Peyer's patch (tissue), 4 donors: ENCODE measurements at regions not wholly inside any gene's neighbourhood (a gene's known extent, or its start where the extent isn't known, plus 50 kb on each side); places are given as distances from the start of the nearest gene placed in this dataset.

Source experiments
- CTCF ChIP-seq, 6 experiments: fragments of 450-650 bp in 4 of 6; fragments of 200-600 bp in 2 of 6; sonication (generic) in 1 of 6; IDR thresholded peaks; one replicate each; pipeline ENCODE4 v1.5.1; 2017 to 2019; ENCODE audit warnings: antibody characterized with exemption in 6 of 6, mild to moderate bottlenecking in 3 of 6, moderate library complexity in 1 of 6
- POLR2A ChIP-seq, 2 donors: fragments of 450-650 bp; IDR thresholded peaks; one replicate each; pipeline ENCODE4 v1.5.1; 2017; ENCODE audit warnings: antibody characterized with exemption in 2 of 2, mild to moderate bottlenecking in 2 of 2, moderate library complexity in 2 of 2

- TF ChIP-seq CTCF (IDR thresholded peaks at IDR 0.05) (no peak), POLR2A (IDR thresholded peaks at IDR 0.05) (no peak)
These were observed 253.1 kb downstream of the FZD1 start for GRCh38 chr7:91517201-91517785.
